Parathyroid adenoma (tissue), 2 donors: ENCODE measurements at regions not wholly inside any gene's neighbourhood (a gene's known extent, or its start where the extent isn't known, plus 50 kb on each side); places are given as distances from the start of the nearest gene placed in this dataset.

Source experiments
- H2AFZ ChIP-seq: fragments of 300-600 bp; sonication (generic); one replicate; pipeline ENCODE4 v1.7.0; 2017; ENCODE audit warnings: antibody characterized with exemption, mild to moderate bottlenecking
- H3K27ac ChIP-seq: fragments of 300-600 bp; sonication (generic); one replicate; pipeline ENCODE4 v1.7.0; 2017
- H3K27me3 ChIP-seq: fragments of 300-600 bp; sonication (generic); one replicate; pipeline ENCODE4 v1.7.0; 2017; ENCODE audit warnings: low read length; ENCODE audit not compliant: control insufficient read depth, insufficient read depth
- H3K36me3 ChIP-seq: fragments of 300-600 bp; sonication (generic); one replicate; pipeline ENCODE4 v1.7.0; 2017; ENCODE audit warnings: low read length; ENCODE audit not compliant: control insufficient read depth, insufficient read depth
- H3K4me1 ChIP-seq: fragments of 300-600 bp; sonication (generic); one replicate; pipeline ENCODE4 v1.7.0; 2017; ENCODE audit warnings: control low read depth
- H3K4me2 ChIP-seq: fragments of 300-600 bp; sonication (generic); one replicate; pipeline ENCODE4 v1.7.0; 2017; ENCODE audit warnings: low read length
- H3K4me3 ChIP-seq: fragments of 300-600 bp; sonication (generic); one replicate; pipeline ENCODE4 v1.7.0; 2017; ENCODE audit warnings: low read depth, low read length
- H3K79me2 ChIP-seq: fragments of 300-600 bp; sonication (generic); one replicate; pipeline ENCODE4 v1.7.0; 2017; ENCODE audit warnings: control low read depth
- H3K9ac ChIP-seq: fragments of 300-600 bp; sonication (generic); one replicate; pipeline ENCODE4 v1.7.0; 2017; ENCODE audit warnings: mild to moderate bottlenecking
- H3K9me3 ChIP-seq: fragments of 300-600 bp; sonication (generic); one replicate; pipeline ENCODE4 v1.7.0; 2017; ENCODE audit warnings: low read length; ENCODE audit not compliant: control insufficient read depth
- TF ChIP-seq, protein P1 (sequence below): fragments of 300-600 bp; sonication (generic); IDR thresholded peaks from one replicate; pipeline ENCODE4 v1.7.0; 2017; ENCODE audit warnings: antibody characterized with exemption, mild to moderate bottlenecking
- donor health status: primary hyperparathyroidism.

DNA sequence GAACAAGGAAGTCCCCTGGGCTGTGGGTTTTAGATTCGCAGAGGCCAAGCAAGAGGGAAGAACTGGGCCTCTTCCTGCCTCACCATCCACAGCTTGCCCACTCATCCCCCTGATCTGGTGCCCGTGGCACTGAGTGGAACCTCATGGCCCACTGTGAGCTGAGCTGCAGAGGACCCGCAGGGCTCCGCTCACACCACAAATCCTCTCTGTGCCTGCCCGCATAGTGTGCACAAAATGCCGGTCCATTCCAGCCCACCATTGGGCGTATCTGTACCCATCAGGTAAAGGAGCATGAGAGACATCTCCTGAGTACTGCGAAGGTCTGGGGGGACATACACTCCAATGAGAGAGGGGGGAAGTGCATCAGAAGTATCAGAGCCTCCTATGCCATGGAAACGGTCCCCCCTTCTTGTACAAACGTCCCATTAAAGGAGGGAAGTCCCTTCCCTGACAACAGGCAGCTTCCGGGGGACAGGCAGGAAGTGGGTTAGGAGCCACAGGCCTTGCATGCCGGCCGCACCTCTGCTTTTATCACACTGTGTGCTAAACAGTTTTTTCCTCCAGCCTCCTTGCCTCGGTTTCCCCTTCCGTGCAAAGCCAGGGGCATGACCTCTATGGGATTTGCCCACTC lies 309.4 kb upstream of the DIO3 start:
- no peak overlapping the region for H3K4me2 ChIP-seq
- TF ChIP-seq, protein P1, sequence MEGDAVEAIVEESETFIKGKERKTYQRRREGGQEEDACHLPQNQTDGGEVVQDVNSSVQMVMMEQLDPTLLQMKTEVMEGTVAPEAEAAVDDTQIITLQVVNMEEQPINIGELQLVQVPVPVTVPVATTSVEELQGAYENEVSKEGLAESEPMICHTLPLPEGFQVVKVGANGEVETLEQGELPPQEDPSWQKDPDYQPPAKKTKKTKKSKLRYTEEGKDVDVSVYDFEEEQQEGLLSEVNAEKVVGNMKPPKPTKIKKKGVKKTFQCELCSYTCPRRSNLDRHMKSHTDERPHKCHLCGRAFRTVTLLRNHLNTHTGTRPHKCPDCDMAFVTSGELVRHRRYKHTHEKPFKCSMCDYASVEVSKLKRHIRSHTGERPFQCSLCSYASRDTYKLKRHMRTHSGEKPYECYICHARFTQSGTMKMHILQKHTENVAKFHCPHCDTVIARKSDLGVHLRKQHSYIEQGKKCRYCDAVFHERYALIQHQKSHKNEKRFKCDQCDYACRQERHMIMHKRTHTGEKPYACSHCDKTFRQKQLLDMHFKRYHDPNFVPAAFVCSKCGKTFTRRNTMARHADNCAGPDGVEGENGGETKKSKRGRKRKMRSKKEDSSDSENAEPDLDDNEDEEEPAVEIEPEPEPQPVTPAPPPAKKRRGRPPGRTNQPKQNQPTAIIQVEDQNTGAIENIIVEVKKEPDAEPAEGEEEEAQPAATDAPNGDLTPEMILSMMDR: no peak
- no peak overlapping the region for H2AFZ ChIP-seq
- H3K27ac ChIP-seq: no peak overlapping the region
- H3K79me2 ChIP-seq: no peaks in the 10 kb centered on the region
- H3K36me3 ChIP-seq: no peaks in the 10 kb centered on the region
- H3K27me3 ChIP-seq: no peaks in the 10 kb centered on the region
- no peak overlapping the region for H3K4me3 ChIP-seq
- no peak overlapping the region for H3K9ac ChIP-seq
- H3K4me1 ChIP-seq: no peaks in the 10 kb centered on the region
- H3K9me3 ChIP-seq: no peaks in the 10 kb centered on the region

- Histone ChIP-seq H3K27me3 (no peaks in the 10 kb centered on the region), H3K4me2 (no peak overlapping the region), H3K4me3 (no peak overlapping the region), H3K9ac (no peak overlapping the region), H3K36me3 (no peaks in the 10 kb centered on the region), H3K9me3 (no peaks in the 10 kb centered on the region), H3K27ac (no peak overlapping the region), H3K79me2 (no peaks in the 10 kb centered on the region), H3K4me1 (no peaks in the 10 kb centered on the region), H2AFZ (no peak overlapping the region)
- TF ChIP-seq, protein P1: no peak
These were observed 308.7 kb upstream of the DIO3 start for GRCh38 chr14:101252443-101253214.

- TF ChIP-seq, protein P1: no peak
These were observed 307.3 kb upstream of the DIO3 start for GRCh38 chr14:101253948-101254347.

DNA sequence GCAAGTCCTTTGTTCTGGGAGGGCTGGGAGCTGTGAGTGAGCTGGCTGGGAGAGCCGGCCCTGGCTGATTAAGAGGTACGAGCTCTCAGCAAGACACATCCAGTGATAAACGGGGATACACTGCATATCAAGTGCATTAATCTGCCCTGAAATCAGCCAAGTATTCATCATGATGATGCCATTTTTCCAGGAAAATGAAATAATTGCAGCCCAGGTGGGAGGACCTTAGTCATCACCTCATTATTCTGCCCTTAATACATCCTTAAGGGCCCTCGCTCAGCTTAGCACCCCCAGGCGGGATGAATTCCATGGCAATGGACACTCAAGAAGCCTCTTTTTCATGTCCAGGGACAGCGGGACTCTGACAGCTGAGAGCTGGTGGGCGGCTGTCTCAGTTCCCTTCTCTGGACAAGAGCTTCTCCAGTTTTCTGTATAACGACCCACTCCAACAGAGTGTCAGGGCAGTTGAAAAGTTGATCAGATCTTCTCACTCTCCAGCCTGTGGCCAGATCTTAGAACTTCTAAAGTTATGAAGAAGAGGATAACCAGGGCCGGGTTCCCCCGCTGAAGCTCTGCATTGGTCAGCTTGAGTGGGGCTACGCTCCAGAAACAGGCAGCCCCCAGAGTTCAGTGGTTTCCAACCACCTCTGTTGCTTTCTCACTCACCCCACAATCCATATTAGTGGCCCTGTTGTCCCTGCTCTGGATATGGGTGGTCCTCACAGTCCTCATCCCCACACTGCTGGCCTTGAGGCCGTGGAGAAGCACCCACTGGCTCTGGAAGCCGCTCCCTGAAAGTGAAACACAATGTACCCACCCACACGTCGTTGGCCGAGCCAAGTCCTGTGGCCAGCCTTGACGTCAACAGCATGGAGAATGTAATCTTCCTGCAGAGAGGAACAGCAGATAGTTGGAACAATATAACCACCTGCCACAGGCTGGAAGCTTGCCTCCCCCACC lies 306.2 kb upstream of the DIO3 start:
- H2AFZ ChIP-seq: no peak overlapping the region
- no peaks in the 10 kb centered on the region for H3K27me3 ChIP-seq
- no peak overlapping the region for H3K9ac ChIP-seq
- no peak overlapping the region for H3K4me2 ChIP-seq
- no peaks in the 10 kb centered on the region for H3K4me1 ChIP-seq
- H3K79me2 ChIP-seq: no peaks in the 10 kb centered on the region
- no peaks in the 10 kb centered on the region for H3K36me3 ChIP-seq
- H3K9me3 ChIP-seq: no peaks in the 10 kb centered on the region
- H3K27ac ChIP-seq: no peak overlapping the region
- no peak overlapping the region for H3K4me3 ChIP-seq
- TF ChIP-seq, protein P1: no peak

More at GRCh38 chr14:101253948-101254347, 307.3 kb upstream of the DIO3 start:
- Histone ChIP-seq H3K4me2 (no peak overlapping the region), H3K4me3 (no peak overlapping the region), H3K9me3 (no peaks in the 10 kb centered on the region), H3K79me2 (no peaks in the 10 kb centered on the region), H3K36me3 (no peaks in the 10 kb centered on the region), H2AFZ (no peak overlapping the region), H3K4me1 (no peaks in the 10 kb centered on the region), H3K9ac (no peak overlapping the region), H3K27ac (no peak overlapping the region), H3K27me3 (no peaks in the 10 kb centered on the region)
